ENCODE measurements at regions not wholly inside any gene's neighbourhood (a gene's known extent, or its start where the extent isn't known, plus 50 kb on each side); places are given as distances from the start of the nearest gene placed in this dataset.

DNA sequence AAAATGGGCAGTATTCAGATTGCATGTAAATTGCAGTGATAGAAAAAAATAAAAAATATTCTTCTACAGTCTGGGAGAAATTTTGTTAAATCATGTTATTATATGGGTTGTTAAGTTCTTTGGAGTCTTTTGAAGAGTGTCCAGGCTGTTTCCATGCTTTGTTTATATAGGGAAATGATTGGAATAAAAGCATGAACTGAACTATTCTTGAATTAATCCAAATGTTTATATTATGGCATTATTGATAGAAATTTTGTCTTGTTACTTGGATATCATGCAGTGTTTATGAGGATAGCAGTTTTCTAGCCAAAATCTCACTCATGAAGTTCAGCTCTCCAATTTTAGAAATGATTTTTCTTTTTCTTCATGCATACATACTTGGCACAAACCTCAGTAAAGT lies 108.2 kb upstream of the NAV3 start:
- no peak for DNase-seq

DNA sequence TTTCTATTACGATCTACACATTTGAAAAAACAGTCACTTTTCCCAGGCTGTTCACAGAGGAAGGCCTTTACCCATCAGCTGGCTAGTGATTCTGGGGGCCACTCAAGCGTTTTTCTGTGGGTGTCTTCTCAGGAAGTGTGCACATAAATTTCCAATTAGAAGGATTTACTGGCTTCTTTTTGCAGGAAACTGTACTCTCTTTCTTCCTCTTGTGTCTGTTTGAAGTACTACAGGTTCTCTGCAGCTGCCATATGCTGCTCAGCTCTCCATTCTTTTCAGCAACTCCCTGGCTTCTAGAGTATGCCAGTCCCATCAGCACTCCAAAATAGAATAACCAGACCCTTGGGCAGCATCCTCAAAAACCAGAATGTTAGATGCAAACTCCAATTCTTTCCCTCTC lies 110.4 kb upstream of the NAV3 start:
- DNase-seq, result peak; percentile 24

- no peak for DNase-seq
Observed at GRCh38 chr12:77710209-77710608, 120.5 kb upstream of the NAV3 start.

DNA sequence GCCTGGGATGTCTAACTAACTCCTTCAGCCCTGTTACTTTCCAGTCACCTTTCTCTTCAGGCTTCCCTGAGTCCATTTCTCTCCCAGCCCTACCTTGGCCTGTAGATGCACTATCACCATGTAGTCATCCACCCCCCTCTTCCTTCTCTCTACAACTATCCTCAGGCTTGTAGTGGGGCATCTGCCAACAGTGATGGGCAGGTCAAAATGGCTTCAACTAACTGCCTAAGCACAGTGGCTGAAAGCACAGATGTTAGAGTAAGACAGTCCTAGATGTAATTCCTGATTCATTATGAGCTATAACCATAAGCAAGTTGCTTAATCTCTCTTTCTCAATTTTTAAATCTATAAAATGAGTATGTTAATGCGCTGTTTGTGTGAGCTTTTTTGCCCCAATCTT lies 133.6 kb upstream of the NAV3 start:
- DNase-seq, result no peak

DNA sequence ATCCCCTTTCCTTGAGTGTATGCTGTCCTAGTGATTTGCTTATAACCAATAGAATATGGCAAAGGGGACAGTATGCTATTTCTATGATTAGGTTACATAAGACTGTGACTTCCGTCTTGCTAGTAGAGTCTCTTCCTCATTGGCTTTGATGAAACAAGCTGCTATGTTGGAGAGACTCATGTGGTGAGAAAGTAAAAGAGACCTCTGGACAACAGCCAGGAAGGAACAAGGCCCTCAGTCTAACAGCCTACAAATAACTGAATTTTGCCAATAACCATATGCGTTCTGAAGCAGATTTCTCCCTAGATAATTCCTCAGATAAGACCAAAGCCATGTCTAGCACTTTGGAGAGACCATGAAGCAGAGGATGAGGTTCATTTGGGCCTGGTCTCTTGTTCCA lies 134.5 kb upstream of the NAV3 start:
- no peak for DNase-seq

DNA sequence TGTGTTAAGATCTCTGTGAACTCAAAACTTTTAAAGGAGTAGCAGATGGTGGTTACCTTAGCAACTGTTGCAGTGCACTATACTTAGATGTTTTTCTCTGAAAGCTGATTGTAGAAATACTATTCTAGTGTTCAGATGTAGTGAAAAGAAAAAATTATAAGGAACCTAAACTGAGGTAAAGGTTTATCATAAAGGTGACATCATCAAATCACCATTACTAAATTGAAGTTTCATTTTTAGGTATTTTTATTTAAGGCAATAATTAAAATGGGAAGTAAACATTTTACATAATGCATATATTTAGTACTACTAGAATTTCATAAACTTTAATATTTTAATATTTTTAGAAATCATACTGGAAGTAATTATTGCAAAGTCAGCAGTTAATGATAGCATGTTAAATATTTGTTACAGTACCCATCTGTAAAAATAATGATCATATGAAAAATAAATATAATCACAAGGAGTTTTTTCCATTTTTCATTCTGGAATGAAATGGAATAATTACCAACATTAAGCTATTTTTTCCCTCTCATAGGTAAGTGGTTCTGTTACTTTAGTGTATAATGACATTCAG lies 141.1 kb upstream of the NAV3 start:
- no peak for DNase-seq

GRCh38 chr12:77687321-77687720 lies 143.4 kb upstream of the NAV3 start:
- no peak for DNase-seq

- DNase-seq, result peak; percentile 43
Observed at GRCh38 chr12:77686760-77687159, 143.9 kb upstream of the NAV3 start.

DNA sequence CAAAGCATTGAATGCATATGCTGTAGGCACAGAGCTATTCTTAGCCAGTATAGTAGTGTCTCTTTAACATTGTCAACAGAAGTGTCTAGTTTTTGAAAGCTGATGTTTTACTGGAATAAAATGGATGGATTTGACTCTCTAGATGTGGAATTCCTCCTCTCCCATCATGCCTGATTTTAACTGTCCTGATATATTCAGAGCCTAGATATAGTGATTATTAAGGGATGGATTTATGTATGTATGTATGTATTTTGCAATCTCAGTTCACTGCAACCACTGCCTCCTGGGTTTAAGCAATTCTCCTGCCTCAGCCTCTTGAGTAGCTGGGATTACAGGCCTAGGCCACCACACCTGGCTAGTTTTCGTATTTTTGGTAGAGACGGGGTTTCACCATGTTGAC lies 144.8 kb upstream of the NAV3 start:
- no peak for DNase-seq

DNA sequence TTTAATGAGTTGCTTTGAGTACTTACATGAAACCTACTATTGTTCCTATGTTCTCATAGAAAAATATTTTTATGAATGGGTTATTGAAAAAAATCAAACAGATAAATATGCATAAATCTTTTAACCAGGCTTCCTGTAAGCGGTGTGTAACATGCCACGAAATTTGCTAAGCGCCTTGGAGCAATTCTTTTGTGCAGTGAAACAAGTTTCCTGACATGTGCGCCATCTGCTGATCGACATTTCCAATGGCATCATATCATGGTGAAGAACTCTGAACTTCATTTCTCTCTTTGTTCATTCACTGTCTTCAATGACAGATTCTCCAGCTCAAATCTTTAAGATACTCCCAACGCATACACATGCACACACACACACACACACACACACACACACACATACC lies 145.6 kb upstream of the NAV3 start:
- DNase-seq, result peak; percentile 84

DNA sequence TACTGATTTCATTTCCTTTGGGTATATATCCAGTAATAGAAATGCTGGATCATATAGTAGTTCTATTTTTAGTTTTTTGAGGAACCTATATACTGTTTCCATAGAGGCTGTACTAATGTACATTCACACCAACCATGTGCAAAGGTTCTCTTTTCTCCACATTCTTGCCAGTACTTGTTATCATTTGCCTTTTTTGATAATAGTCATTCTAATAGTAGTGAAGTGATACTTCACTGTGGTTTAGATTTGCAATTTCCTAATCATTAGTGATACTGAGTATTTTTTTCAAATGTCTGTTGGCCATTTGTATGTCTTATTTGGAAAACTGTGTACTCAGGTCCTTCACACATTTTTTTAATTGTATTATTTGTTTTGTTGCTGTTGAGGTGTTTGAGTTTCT lies 148.2 kb upstream of the NAV3 start:
- DNase-seq, result no peak

GRCh38 chr12:77681726-77682125 lies 149.0 kb upstream of the NAV3 start:
- no peak for DNase-seq

GRCh38 chr12:77679686-77680085 lies 151.0 kb upstream of the NAV3 start:
- no peak for DNase-seq

- DNase-seq, result no peak
Observed at GRCh38 chr12:77678621-77679020, 152.1 kb upstream of the NAV3 start.

DNA sequence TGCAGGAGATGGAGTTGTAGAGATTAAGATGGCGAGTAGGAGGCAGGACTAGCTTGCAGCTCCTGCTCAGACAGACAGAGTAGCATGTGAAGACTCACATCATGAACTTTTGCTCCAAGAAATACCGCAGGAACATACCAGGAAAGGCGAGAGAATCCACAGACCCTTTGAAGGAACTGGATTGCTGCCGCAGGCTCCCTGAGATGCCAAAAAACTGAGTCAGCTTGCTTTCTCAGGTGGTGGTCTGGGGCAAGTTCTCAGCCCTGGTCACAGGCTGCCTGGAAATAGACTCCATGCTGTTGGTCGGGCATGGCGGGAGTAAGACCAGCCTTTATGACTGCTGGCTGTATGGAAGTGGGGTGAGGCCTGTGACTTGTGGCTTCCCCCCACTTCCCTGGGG lies 163.6 kb upstream of the NAV3 start:
- no peak for DNase-seq

GRCh38 chr12:77648716-77649115 lies 182.0 kb upstream of the NAV3 start:
- no peak for DNase-seq

- DNase-seq, result peak; percentile 32
Observed at GRCh38 chr12:77645966-77646598, 184.6 kb upstream of the NAV3 start.

GRCh38 chr12:77644915-77645605 lies 185.6 kb upstream of the NAV3 start:
- no peak for DNase-seq

DNA sequence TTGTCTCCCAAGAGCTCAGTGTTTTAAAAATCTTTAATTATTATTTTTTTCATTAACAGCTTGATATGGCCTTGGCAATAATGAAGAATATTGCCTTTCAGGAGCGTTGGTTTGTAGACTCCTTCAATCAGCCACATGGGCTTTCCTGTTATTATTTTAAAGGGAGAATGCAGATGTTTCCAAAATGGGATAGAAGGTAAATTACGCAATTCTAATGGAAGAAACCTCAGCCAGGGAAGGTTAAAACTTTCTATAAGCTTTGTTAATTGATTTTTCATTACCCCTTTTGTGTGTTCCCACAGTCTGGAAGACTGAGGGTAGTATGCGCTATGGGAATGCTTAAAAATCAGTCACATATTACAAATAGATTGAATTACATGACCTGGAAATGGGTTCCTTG lies 188.4 kb upstream of the NAV3 start:
- DNase-seq, result no peak

- no peak for DNase-seq
Observed at GRCh38 chr12:77640356-77640755, 190.3 kb upstream of the NAV3 start.

- DNase-seq, result no peak
Observed at GRCh38 chr12:77630790-77631445, 199.8 kb upstream of the NAV3 start.

DNA sequence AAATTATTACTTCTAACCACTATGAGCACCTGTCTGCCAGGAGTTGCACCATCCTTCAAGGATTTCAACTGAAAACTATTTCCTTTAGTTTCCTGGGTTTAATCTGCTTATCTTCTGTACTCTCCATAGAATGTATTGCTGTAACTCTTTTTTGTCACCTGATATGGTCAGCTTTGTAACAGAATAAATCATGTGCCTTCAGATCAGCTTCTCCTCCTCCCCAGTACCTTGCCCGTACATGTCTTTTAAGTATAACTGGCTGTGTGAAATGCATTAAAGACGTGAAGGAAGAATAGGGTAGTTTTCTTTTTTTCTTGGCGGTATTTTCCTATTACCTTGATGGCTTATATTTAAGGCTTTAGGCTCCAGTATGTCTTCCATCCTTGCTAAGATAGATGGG lies 200.3 kb upstream of the NAV3 start:
- no peak for DNase-seq

GRCh38 chr12:77629141-77629540 lies 201.6 kb upstream of the NAV3 start:
- no peak for DNase-seq

- no peak for DNase-seq
Observed at GRCh38 chr12:77625441-77625840, 205.3 kb upstream of the NAV3 start.

Measured in NCI-H2227 treated with DMSO at 0.1 percent for 48 hours (cell line).